ENCODE measurements at regions not wholly inside any gene's neighbourhood (a gene's known extent, or its start where the extent isn't known, plus 50 kb on each side); places are given as distances from the start of the nearest gene placed in this dataset.
"Not testable (repeated sequence)": the region's sequence is repeated elsewhere in the genome, so short reads cannot be mapped to it uniquely, and the experiment has no call there.

GRCh38 chr3:125675791-125676190 is 80.5 kb upstream of the OSBPL11 start:
- H3K4me3 ChIP-seq, result no peak overlapping the region
- H3K9me3 ChIP-seq (replicated peaks), result no peaks in the 10 kb centered on the region
- H3K27ac ChIP-seq (replicated peaks), result no peak overlapping the region
- H3K4me1 ChIP-seq, result no peaks in the 10 kb centered on the region
- intact Hi-C loops (cut with micrococcal nuclease), result no loop called here
- no peak for TF ChIP-seq CTCF (IDR thresholded peaks at IDR 0.05; ENCODE audit: borderline replicate concordance)
- H3K36me3 ChIP-seq, result no peaks in the 10 kb centered on the region
- no peaks in the 10 kb centered on the region for H3K27me3 ChIP-seq (ENCODE audit: low read depth)
- no peak for DNase-seq

- Histone ChIP-seq H3K27me3 (ENCODE audit: low read depth) (no peaks in the 10 kb centered on the region), H3K4me3 (no peak overlapping the region), H3K4me1 (peaks cover 17% of the 10 kb centered on the region), H3K9me3 (replicated peaks) (no peaks in the 10 kb centered on the region), H3K27ac (replicated peaks) (no peak overlapping the region), H3K36me3 (no peaks in the 10 kb centered on the region)
- intact Hi-C loops (cut with micrococcal nuclease), result no loop called here
- no peak for DNase-seq
- no peak for TF ChIP-seq CTCF (IDR thresholded peaks at IDR 0.05; ENCODE audit: borderline replicate concordance)
Observed at GRCh38 chr3:125679258-125679657, 84.0 kb upstream of the OSBPL11 start.

GRCh38 chr3:125681146-125681545 is 85.8 kb upstream of the OSBPL11 start:
- no peak for DNase-seq
- TF ChIP-seq CTCF (IDR thresholded peaks at IDR 0.05; ENCODE audit: borderline replicate concordance), result no peak
- H3K27ac ChIP-seq (replicated peaks), result no peak overlapping the region

GRCh38 chr3:125681906-125682305 is 86.6 kb upstream of the OSBPL11 start:
- H3K9me3 ChIP-seq (replicated peaks); intact Hi-C loops (cut with micrococcal nuclease); H3K4me3 ChIP-seq; H3K36me3 ChIP-seq; H3K27ac ChIP-seq (replicated peaks); DNase-seq; H3K27me3 ChIP-seq (ENCODE audit: low read depth): not testable (repeated sequence)
- peaks cover 17% of the 10 kb centered on the region for H3K4me1 ChIP-seq

More at GRCh38 chr3:125681146-125681545, 85.8 kb upstream of the OSBPL11 start:
- no peak overlapping the region for H3K4me3 ChIP-seq
- no peaks in the 10 kb centered on the region for H3K9me3 ChIP-seq (replicated peaks)
- H3K36me3 ChIP-seq, result no peaks in the 10 kb centered on the region
- H3K4me1 ChIP-seq, result peaks cover 17% of the 10 kb centered on the region
- no peaks in the 10 kb centered on the region for H3K27me3 ChIP-seq (ENCODE audit: low read depth)
- intact Hi-C loops (cut with micrococcal nuclease), result no loop called here

- peak; percentile 34 for DNase-seq
- H3K27me3 ChIP-seq (ENCODE audit: low read depth); H3K9me3 ChIP-seq (replicated peaks); H3K36me3 ChIP-seq; H3K4me3 ChIP-seq; intact Hi-C loops (cut with micrococcal nuclease); H3K27ac ChIP-seq (replicated peaks): not testable (repeated sequence)
- H3K4me1 ChIP-seq, result peaks cover 17% of the 10 kb centered on the region
Observed at GRCh38 chr3:125682610-125683009, 87.3 kb upstream of the OSBPL11 start.

- Histone ChIP-seq H3K9me3 (replicated peaks) (no peaks in the 10 kb centered on the region), H3K27ac (replicated peaks) (peak overlapping the region; percentile 25), H3K36me3 (no peaks in the 10 kb centered on the region), H3K27me3 (ENCODE audit: low read depth) (no peaks in the 10 kb centered on the region), H3K4me1 (peaks cover 17% of the 10 kb centered on the region), H3K4me3 (no peak overlapping the region)
- peak; percentile 51 for DNase-seq
- no peak for TF ChIP-seq CTCF (IDR thresholded peaks at IDR 0.05; ENCODE audit: borderline replicate concordance)
- intact Hi-C loops (cut with micrococcal nuclease), result no loop called here
Observed at GRCh38 chr3:125683067-125683829, 88.0 kb upstream of the OSBPL11 start.

Measured in left ventricle myocardium inferior (tissue), 1 donor.